ENCODE measurements at regions not wholly inside any gene's neighbourhood (a gene's known extent, or its start where the extent isn't known, plus 50 kb on each side); places are given as distances from the start of the nearest gene placed in this dataset.

- Histone ChIP-seq H2AFZ (ENCODE audit: low read depth, low read length) (no peak overlapping the region), H3K4me3 (ENCODE audit: low read length) (no peak overlapping the region), H3K9me3 (ENCODE audit: insufficient read depth, low read length) (no peaks in the 10 kb centered on the region), H3K4me2 (ENCODE audit: low read length) (no peak overlapping the region), H3K4me1 (ENCODE audit: low read length) (no peaks in the 10 kb centered on the region), H3K79me2 (ENCODE audit: low read length) (no peaks in the 10 kb centered on the region), H3K36me3 (replicated peaks; ENCODE audit: low read depth, low read length) (no peaks in the 10 kb centered on the region), H3K27ac (ENCODE audit: low read length) (no peak overlapping the region), H3K27me3 (ENCODE audit: low read depth, low read length) (no peaks in the 10 kb centered on the region), H4K20me1 (ENCODE audit: insufficient read depth, low read length) (no peaks in the 10 kb centered on the region), H3K9ac (ENCODE audit: low read length) (no peak overlapping the region)
- TF ChIP-seq EZH2phosphoT487 (IDR thresholded peaks at IDR 0.05; ENCODE audit: low read depth) (no peak), CTCF (IDR thresholded peaks at IDR 0.05; ENCODE audit: low read depth, low read length) (no peak)
Measured at GRCh38 chr6:15754706-15755079, 91.9 kb upstream of the DTNBP1 start.

- Histone ChIP-seq H3K36me3 (replicated peaks; ENCODE audit: low read depth, low read length) (no peaks in the 10 kb centered on the region), H4K20me1 (ENCODE audit: insufficient read depth, low read length) (no peaks in the 10 kb centered on the region), H3K4me1 (ENCODE audit: low read length) (no peaks in the 10 kb centered on the region), H3K9ac (ENCODE audit: low read length) (no peak overlapping the region), H3K4me3 (ENCODE audit: low read length) (no peak overlapping the region), H3K27ac (ENCODE audit: low read length) (no peak overlapping the region), H2AFZ (ENCODE audit: low read depth, low read length) (no peak overlapping the region), H3K27me3 (ENCODE audit: low read depth, low read length) (no peaks in the 10 kb centered on the region), H3K79me2 (ENCODE audit: low read length) (no peaks in the 10 kb centered on the region), H3K4me2 (ENCODE audit: low read length) (no peak overlapping the region), H3K9me3 (ENCODE audit: insufficient read depth, low read length) (no peaks in the 10 kb centered on the region)
- TF ChIP-seq EZH2phosphoT487 (IDR thresholded peaks at IDR 0.05; ENCODE audit: low read depth) (no peak), CTCF (IDR thresholded peaks at IDR 0.05; ENCODE audit: low read depth, low read length) (no peak)
Measured at GRCh38 chr6:15754035-15754705, 91.3 kb upstream of the DTNBP1 start.

GRCh38 chr6:15752820-15753219 is 90.0 kb upstream of the DTNBP1 start:
- no peaks in the 10 kb centered on the region for H3K36me3 ChIP-seq (replicated peaks; ENCODE audit: low read depth, low read length)
- no peak for TF ChIP-seq CTCF (IDR thresholded peaks at IDR 0.05; ENCODE audit: low read depth, low read length)
- no peak overlapping the region for H2AFZ ChIP-seq (ENCODE audit: low read depth, low read length)

GRCh38 chr6:15751721-15752350 is 89.0 kb upstream of the DTNBP1 start:
- H2AFZ ChIP-seq (ENCODE audit: low read depth, low read length) = no peak overlapping the region

More at GRCh38 chr6:15752820-15753219, 90.0 kb upstream of the DTNBP1 start:
- H3K27ac ChIP-seq (ENCODE audit: low read length) = no peak overlapping the region
- no peaks in the 10 kb centered on the region for H3K79me2 ChIP-seq (ENCODE audit: low read length)
- no peak overlapping the region for H3K4me2 ChIP-seq (ENCODE audit: low read length)
- H3K9me3 ChIP-seq (ENCODE audit: insufficient read depth, low read length) = no peaks in the 10 kb centered on the region
- H3K9ac ChIP-seq (ENCODE audit: low read length) = no peak overlapping the region
- no peak overlapping the region for H3K4me3 ChIP-seq (ENCODE audit: low read length)
- no peaks in the 10 kb centered on the region for H3K4me1 ChIP-seq (ENCODE audit: low read length)
- no peaks in the 10 kb centered on the region for H4K20me1 ChIP-seq (ENCODE audit: insufficient read depth, low read length)
- no peaks in the 10 kb centered on the region for H3K27me3 ChIP-seq (ENCODE audit: low read depth, low read length)

More at GRCh38 chr6:15751721-15752350, 89.0 kb upstream of the DTNBP1 start:
- H3K4me3 ChIP-seq (ENCODE audit: low read length) = no peak overlapping the region
- no peaks in the 10 kb centered on the region for H3K36me3 ChIP-seq (replicated peaks; ENCODE audit: low read depth, low read length)
- H3K9ac ChIP-seq (ENCODE audit: low read length) = no peak overlapping the region
- no peaks in the 10 kb centered on the region for H3K27me3 ChIP-seq (ENCODE audit: low read depth, low read length)
- no peak for TF ChIP-seq EZH2phosphoT487 (IDR thresholded peaks at IDR 0.05; ENCODE audit: low read depth)
- no peak for TF ChIP-seq CTCF (IDR thresholded peaks at IDR 0.05; ENCODE audit: low read depth, low read length)
- no peaks in the 10 kb centered on the region for H3K9me3 ChIP-seq (ENCODE audit: insufficient read depth, low read length)
- H3K4me1 ChIP-seq (ENCODE audit: low read length) = no peaks in the 10 kb centered on the region
- no peak overlapping the region for H3K27ac ChIP-seq (ENCODE audit: low read length)
- H3K79me2 ChIP-seq (ENCODE audit: low read length) = no peaks in the 10 kb centered on the region
- no peaks in the 10 kb centered on the region for H4K20me1 ChIP-seq (ENCODE audit: insufficient read depth, low read length)
- no peak overlapping the region for H3K4me2 ChIP-seq (ENCODE audit: low read length)
